Mammary epithelial cell (primary cell): ENCODE measurements at regions not wholly inside any gene's neighbourhood (a gene's known extent, or its start where the extent isn't known, plus 50 kb on each side); places are given as distances from the start of the nearest gene placed in this dataset.
"Not testable (repeated sequence)": the region's sequence is repeated elsewhere in the genome, so short reads cannot be mapped to it uniquely, and the experiment has no call there.

Source experiments
- EZH2 ChIP-seq: IDR thresholded peaks from 2 replicates; pipeline ENCODE4 v1.6.1; 2012; ENCODE audit warnings: low read length, inconsistent platforms, borderline replicate concordance
- TF ChIP-seq, protein P1 (sequence below), 2 donors: IDR thresholded peaks in 1 of 2; conservative IDR thresholded peaks in 1 of 2; 2 replicates each; pipeline ENCODE4 v1.5.1; 2011 to 2012; ENCODE audit warnings: inconsistent platforms in 2 of 2, low read length in 2 of 2, mild to moderate bottlenecking in 2 of 2, control low read depth in 1 of 2, low read depth in 1 of 2; ENCODE audit not compliant: insufficient read depth in 1 of 2; ENCODE audit errors: extremely low read depth in 1 of 2

DNA sequence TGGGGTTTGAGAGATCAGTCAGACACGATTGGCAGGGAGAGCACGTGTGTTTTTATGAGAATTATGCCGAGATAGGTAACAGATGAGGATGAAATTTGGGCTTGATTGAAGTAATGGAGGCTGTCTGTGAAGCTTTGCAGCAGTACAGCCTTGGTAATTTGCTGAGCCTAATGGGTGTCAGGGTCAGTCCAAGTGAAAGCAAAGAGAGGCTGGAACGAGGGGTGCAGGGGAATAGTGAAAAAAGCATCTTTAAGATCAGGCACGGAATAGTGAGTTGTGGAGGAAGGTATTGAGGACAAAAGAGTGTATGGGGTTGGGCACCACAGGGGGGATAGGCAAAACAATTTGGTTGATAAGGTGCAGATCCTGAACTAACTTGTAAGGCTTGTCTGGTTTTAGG is 116.4 kb downstream of the TLR5 start:
- TF ChIP-seq, protein P1, sequence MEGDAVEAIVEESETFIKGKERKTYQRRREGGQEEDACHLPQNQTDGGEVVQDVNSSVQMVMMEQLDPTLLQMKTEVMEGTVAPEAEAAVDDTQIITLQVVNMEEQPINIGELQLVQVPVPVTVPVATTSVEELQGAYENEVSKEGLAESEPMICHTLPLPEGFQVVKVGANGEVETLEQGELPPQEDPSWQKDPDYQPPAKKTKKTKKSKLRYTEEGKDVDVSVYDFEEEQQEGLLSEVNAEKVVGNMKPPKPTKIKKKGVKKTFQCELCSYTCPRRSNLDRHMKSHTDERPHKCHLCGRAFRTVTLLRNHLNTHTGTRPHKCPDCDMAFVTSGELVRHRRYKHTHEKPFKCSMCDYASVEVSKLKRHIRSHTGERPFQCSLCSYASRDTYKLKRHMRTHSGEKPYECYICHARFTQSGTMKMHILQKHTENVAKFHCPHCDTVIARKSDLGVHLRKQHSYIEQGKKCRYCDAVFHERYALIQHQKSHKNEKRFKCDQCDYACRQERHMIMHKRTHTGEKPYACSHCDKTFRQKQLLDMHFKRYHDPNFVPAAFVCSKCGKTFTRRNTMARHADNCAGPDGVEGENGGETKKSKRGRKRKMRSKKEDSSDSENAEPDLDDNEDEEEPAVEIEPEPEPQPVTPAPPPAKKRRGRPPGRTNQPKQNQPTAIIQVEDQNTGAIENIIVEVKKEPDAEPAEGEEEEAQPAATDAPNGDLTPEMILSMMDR (conservative IDR thresholded peaks at IDR 0.05 in 1 of 2, IDR thresholded peaks at IDR 0.05 in 1 of 2; ENCODE audit: extremely low read depth in 1 of 2, insufficient read depth in 1 of 2, low read depth in 1 of 2, low read length in 2 of 2): not testable (repeated sequence)
- not testable (repeated sequence) for TF ChIP-seq EZH2
